Heart left ventricle (tissue), 13 donors: ENCODE measurements at regions not wholly inside any gene's neighbourhood (a gene's known extent, or its start where the extent isn't known, plus 50 kb on each side); places are given as distances from the start of the nearest gene placed in this dataset.

Experiments used
- POLR2A ChIP-seq, 2 donors: fragments of 450-650 bp; IDR thresholded peaks; one replicate each; pipeline ENCODE4 v1.6.1; 2017; ENCODE audit warnings: antibody characterized with exemption in 2 of 2, mild to moderate bottlenecking in 2 of 2, moderate library complexity in 2 of 2
- TF ChIP-seq, protein P1 (sequence below), 12 donors: fragments of 200-600 bp; sonication (generic) in 4 of 12; IDR thresholded peaks; one replicate each; pipeline versions ENCODE4 v1.5.0 to v1.8.0; 2018 to 2022; ENCODE audit warnings: antibody characterized with exemption in 12 of 12, mild to moderate bottlenecking in 5 of 12
- donor health status: ischemic (EF 13 %, LVEDD 7.1; RV severe dilation, severe dysfunction).
- donor health status: DM: no; HTN: yes; CAD: no.
- donor health status: DM: no; HTN: no; CAD: no.
- donor health status: ischemic (EF 25% LVEDD 6.9; RV normal size, moderate dysfunction).
- donor health status: ischemic (EF 25% LVEDD 5.7; RV mildly dilated, moderate dysfunction).
- donor health status: ischemic (EF 35%, LVEDD 5.7; RV mildly dilated, moderate dysfunction).
- donor health status: nonischemic (EF 11% LVEDD 7.7; RV severe dilation, severe dysfunction).
- donor health status: DM: yes; HTN: yes; CAD: no.
- donor health status: PGD.
- donor health status: ischemic (EF 29% LVEDD 5.4; RV normal size, mild dysfunction).
- donor health status: nonischemic (EF 23%, LVEDD 6.1; RV moderate dilation, normal function).

DNA sequence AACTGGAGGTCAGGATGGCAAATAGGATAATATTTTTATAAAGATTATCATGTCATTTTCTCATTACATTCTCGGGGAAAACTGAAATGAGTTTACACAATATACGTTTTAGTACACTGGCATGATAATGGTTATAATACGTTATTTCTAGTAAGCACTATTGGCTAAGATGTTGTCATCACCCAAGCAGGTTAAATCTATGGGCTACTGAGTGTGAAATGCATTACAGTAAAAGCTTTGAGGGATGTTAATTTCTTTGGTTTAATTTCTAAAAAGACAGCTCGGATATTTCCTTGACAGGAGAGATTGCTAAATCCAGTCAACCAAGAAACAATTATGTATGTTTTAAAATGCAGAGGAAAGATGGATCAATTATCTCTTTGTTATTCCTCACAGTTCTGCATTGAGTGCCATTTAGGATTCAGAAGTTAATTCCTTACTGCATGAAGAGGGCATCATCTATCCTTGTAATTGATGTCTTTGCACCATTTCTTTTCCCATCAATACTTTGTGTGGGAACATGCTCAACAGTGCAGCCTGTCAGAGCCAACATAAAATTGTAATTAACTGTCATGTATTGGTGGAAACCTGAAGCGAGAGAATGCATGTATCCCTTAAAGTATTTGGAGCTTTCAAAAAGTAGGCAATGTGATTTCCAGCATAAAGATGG lies 222.4 kb upstream of the ZP4 start:
- no peak for TF ChIP-seq POLR2A (IDR thresholded peaks at IDR 0.05)
- TF ChIP-seq, protein P1, sequence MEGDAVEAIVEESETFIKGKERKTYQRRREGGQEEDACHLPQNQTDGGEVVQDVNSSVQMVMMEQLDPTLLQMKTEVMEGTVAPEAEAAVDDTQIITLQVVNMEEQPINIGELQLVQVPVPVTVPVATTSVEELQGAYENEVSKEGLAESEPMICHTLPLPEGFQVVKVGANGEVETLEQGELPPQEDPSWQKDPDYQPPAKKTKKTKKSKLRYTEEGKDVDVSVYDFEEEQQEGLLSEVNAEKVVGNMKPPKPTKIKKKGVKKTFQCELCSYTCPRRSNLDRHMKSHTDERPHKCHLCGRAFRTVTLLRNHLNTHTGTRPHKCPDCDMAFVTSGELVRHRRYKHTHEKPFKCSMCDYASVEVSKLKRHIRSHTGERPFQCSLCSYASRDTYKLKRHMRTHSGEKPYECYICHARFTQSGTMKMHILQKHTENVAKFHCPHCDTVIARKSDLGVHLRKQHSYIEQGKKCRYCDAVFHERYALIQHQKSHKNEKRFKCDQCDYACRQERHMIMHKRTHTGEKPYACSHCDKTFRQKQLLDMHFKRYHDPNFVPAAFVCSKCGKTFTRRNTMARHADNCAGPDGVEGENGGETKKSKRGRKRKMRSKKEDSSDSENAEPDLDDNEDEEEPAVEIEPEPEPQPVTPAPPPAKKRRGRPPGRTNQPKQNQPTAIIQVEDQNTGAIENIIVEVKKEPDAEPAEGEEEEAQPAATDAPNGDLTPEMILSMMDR (IDR thresholded peaks at IDR 0.05): no peak
